ENCODE measurements at regions not wholly inside any gene's neighbourhood (a gene's known extent, or its start where the extent isn't known, plus 50 kb on each side); places are given as distances from the start of the nearest gene placed in this dataset.

- DNase-seq: no peak
- peaks cover 13% of the 10 kb centered on the region for H3K27me3 ChIP-seq (ENCODE audit: low read depth)
- no peak overlapping the region for H3K27ac ChIP-seq (replicated peaks)
- no peaks in the 10 kb centered on the region for H3K36me3 ChIP-seq
- TF ChIP-seq CTCF (IDR thresholded peaks at IDR 0.05; ENCODE audit: borderline replicate concordance): no peak
- intact Hi-C loops (cut with micrococcal nuclease): no loop called here
- H3K4me3 ChIP-seq: no peak overlapping the region
- H3K9me3 ChIP-seq (replicated peaks): peaks cover 18% of the 10 kb centered on the region
- H3K4me1 ChIP-seq: no peaks in the 10 kb centered on the region
These were observed 220.4 kb upstream of the IRX4 start for GRCh38 chr5:2102819-2103776.

- H3K36me3 ChIP-seq: no peaks in the 10 kb centered on the region
- no peaks in the 10 kb centered on the region for H3K4me1 ChIP-seq
- H3K4me3 ChIP-seq: no peak overlapping the region
- no peak for TF ChIP-seq CTCF (IDR thresholded peaks at IDR 0.05; ENCODE audit: borderline replicate concordance)
- intact Hi-C loops (cut with micrococcal nuclease): no loop called here
- no peak overlapping the region for H3K27ac ChIP-seq (replicated peaks)
- peaks cover 10% of the 10 kb centered on the region for H3K9me3 ChIP-seq (replicated peaks)
- DNase-seq: no peak
- peaks cover 13% of the 10 kb centered on the region for H3K27me3 ChIP-seq (ENCODE audit: low read depth)
These were observed 219.0 kb upstream of the IRX4 start for GRCh38 chr5:2101685-2102084.

- Histone ChIP-seq H3K27me3 (ENCODE audit: low read depth) (peaks cover 10% of the 10 kb centered on the region), H3K9me3 (replicated peaks) (no peaks in the 10 kb centered on the region), H3K27ac (replicated peaks) (no peak overlapping the region), H3K4me3 (no peak overlapping the region), H3K4me1 (no peaks in the 10 kb centered on the region), H3K36me3 (no peaks in the 10 kb centered on the region)
- no peak for DNase-seq
- no peak for TF ChIP-seq CTCF (IDR thresholded peaks at IDR 0.05; ENCODE audit: borderline replicate concordance)
- intact Hi-C loops (cut with micrococcal nuclease): no loop called here
These were observed 214.3 kb upstream of the IRX4 start for GRCh38 chr5:2096887-2097505.

DNA sequence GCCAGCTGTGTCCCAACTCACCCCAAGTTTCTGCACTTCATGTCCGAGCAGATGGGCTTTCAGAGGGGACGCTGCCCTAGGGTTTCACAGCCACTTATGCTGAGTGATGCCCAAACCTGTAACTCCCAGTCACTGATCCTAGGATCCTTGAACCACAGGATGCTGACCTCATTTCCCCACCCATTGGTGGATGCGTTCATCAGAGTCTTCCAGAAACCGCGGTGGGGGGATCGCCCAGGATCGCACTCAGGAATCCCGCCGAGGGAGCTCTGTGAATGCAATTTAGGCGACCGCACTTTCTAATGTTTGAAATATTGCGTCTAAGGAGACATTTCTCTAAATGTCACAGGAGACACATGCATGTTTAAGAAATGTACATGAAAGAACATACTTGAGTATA lies 212.3 kb upstream of the IRX4 start:
- H3K4me1 ChIP-seq: no peaks in the 10 kb centered on the region
- no peak for TF ChIP-seq CTCF (IDR thresholded peaks at IDR 0.05; ENCODE audit: borderline replicate concordance)
- H3K4me3 ChIP-seq: no peak overlapping the region
- H3K27me3 ChIP-seq (ENCODE audit: low read depth): no peaks in the 10 kb centered on the region
- DNase-seq: no peak
- no peak overlapping the region for H3K27ac ChIP-seq (replicated peaks)
- H3K36me3 ChIP-seq: no peaks in the 10 kb centered on the region
- intact Hi-C loops (cut with micrococcal nuclease): no loop called here
- no peaks in the 10 kb centered on the region for H3K9me3 ChIP-seq (replicated peaks)

DNA sequence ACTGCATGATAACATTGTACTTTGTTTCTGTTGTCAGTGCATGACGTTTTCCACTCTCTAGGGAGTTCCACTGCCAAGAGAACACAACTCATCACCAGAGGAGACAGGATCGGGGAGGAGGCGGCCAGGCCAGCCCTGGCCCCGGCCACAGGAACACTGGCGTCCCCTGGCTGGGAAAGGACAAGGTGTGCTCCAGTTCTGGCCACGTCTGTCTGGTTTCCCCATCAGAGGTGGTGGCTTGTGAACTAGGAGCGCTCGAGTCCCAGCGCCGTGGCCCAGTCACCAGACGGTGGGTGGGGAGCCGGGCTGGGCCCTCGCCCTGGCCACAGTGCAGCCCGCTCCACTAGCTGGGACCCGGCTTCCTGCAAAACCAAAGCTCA lies 211.9 kb upstream of the IRX4 start:
- no peaks in the 10 kb centered on the region for H3K9me3 ChIP-seq (replicated peaks)
- intact Hi-C loops (cut with micrococcal nuclease): no loop called here
- H3K36me3 ChIP-seq: no peaks in the 10 kb centered on the region
- DNase-seq: no peak
- H3K4me1 ChIP-seq: no peaks in the 10 kb centered on the region
- TF ChIP-seq CTCF (IDR thresholded peaks at IDR 0.05; ENCODE audit: borderline replicate concordance): no peak
- H3K27me3 ChIP-seq (ENCODE audit: low read depth): no peaks in the 10 kb centered on the region
- no peak overlapping the region for H3K4me3 ChIP-seq
- H3K27ac ChIP-seq (replicated peaks): no peak overlapping the region

Measured in left ventricle myocardium inferior (tissue), 1 donor.